Activated CD4-positive, alpha-beta T cell treated with anti-CD3 and anti-CD28 coated beads, Interleukin-2, amount 10 ng/mL, durations not matched to agents 7 days and 5 days (primary cell): ENCODE measurements at regions not wholly inside any gene's neighbourhood (a gene's known extent, or its start where the extent isn't known, plus 50 kb on each side); places are given as distances from the start of the nearest gene placed in this dataset.

Source experiments
- CTCF ChIA-PET: fragments of 350-600 bp; sonication (Branson Sonifier 250); formaldehyde crosslinking; loops from one replicate; lab custom pipeline; 2021; ENCODE audit warnings: antibody characterized with exemption; lab: Charles Lee
- POLR2A ChIA-PET: fragments of 350-600 bp; sonication (Branson Sonifier 250); formaldehyde crosslinking; loops from one replicate; lab custom pipeline; 2021; ENCODE audit warnings: antibody characterized with exemption; lab: Charles Lee
- DNase-seq: peaks from one replicate; pipeline ENCODE4 v3.0.0-alpha.2; 2020
- H3K27ac Mint-ChIP-seq: one replicate; pipeline ENCODE4 v1.8.0; 2021; ENCODE audit warnings: mild to moderate bottlenecking, moderate library complexity, mixed read lengths
- H3K27me3 Mint-ChIP-seq: one replicate; pipeline ENCODE4 v1.8.0; 2021; ENCODE audit warnings: mixed read lengths
- H3K36me3 Mint-ChIP-seq: one replicate; pipeline ENCODE4 v1.8.0; 2021; ENCODE audit warnings: low read depth, mixed read lengths
- H3K4me1 Mint-ChIP-seq: one replicate; pipeline ENCODE4 v1.8.0; 2021; ENCODE audit warnings: mixed read lengths
- H3K4me3 Mint-ChIP-seq: one replicate; pipeline ENCODE4 v1.8.0; 2021; ENCODE audit warnings: mild to moderate bottlenecking, moderate library complexity, mixed read lengths
- H3K9me3 Mint-ChIP-seq: one replicate; pipeline ENCODE4 v1.8.0; 2021; ENCODE audit warnings: mixed read lengths

DNA sequence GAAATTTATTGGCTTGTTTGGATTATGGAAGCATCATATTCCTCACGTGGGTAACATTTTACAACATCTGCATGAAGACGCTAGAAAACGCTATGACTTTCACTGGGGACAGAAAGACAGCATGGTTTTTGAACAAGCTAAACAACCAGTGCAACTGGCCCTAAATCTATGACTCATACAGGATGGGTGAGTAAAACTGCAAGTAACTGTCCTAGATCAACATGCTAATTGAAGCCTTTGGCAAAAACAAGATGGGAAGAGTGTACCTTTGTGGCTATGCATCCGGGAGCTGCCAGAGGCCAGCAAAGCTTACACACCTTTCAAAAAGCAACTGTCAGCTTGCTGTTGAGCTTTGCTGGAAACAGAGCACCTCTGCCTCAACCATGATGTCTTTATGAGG, 1096.0 kb upstream of the DDX18 start:
- Mint-ChIP-seq H3K4me3 (no peak overlapping the region), H3K27me3 (no peaks in the 10 kb centered on the region), H3K36me3 (no peaks in the 10 kb centered on the region), H3K27ac (no peak overlapping the region), H3K9me3 (no peaks in the 10 kb centered on the region), H3K4me1 (no peaks in the 10 kb centered on the region)
- POLR2A ChIA-PET, result no interaction called here
- no peak for DNase-seq
- CTCF ChIA-PET, result no interaction called here

DNA sequence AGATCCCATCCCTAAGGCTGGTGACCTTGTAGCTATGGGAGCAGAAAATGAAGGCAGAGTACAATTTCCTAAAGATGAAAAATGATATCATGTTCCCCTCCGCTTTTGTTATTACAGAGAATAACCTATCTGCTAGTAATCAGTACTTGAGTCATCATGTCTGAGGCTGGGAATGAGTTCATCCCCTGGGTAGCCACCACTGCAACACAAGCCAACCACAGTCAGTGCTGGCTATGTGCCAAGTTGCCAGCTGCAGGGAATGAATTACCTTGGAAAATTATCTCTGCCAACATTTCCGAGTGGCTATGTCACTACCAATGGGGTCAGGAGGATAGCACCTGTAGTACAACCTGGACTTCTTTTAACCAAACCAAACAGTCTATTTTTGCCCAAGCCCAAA, 1094.7 kb upstream of the DDX18 start:
- POLR2A ChIA-PET, result no interaction called here
- Mint-ChIP-seq H3K4me1 (no peaks in the 10 kb centered on the region), H3K4me3 (no peak overlapping the region), H3K9me3 (no peaks in the 10 kb centered on the region), H3K27ac (no peak overlapping the region), H3K27me3 (no peaks in the 10 kb centered on the region), H3K36me3 (no peaks in the 10 kb centered on the region)
- DNase-seq, result no peak
- CTCF ChIA-PET, result no interaction called here

DNA sequence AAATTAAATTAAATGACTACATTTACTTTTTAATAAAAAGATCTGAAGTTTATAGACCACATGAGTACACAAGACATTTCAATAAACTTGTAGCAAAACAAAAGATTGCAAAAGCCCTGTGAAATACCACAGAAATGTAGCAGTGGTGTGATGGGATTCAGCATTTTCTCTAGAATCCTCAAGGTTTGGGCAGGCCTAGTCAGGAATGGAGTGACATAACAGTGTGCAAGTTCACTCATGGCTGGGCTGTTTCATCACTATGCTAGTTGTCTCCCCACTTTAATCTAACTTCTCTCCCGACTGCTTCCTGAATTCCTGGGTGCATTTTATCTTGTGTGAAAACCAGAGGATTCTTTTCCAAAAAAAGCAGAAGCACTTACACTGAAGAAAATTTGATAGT, 1089.9 kb upstream of the DDX18 start:
- H3K4me3 Mint-ChIP-seq, result no peak overlapping the region
- DNase-seq, result no peak
- H3K27me3 Mint-ChIP-seq, result no peaks in the 10 kb centered on the region
- ChIA-PET POLR2A (no interaction called here), CTCF (no interaction called here)
- H3K36me3 Mint-ChIP-seq, result no peaks in the 10 kb centered on the region
- H3K9me3 Mint-ChIP-seq, result no peaks in the 10 kb centered on the region
- H3K4me1 Mint-ChIP-seq, result no peaks in the 10 kb centered on the region
- H3K27ac Mint-ChIP-seq, result no peak overlapping the region

DNA sequence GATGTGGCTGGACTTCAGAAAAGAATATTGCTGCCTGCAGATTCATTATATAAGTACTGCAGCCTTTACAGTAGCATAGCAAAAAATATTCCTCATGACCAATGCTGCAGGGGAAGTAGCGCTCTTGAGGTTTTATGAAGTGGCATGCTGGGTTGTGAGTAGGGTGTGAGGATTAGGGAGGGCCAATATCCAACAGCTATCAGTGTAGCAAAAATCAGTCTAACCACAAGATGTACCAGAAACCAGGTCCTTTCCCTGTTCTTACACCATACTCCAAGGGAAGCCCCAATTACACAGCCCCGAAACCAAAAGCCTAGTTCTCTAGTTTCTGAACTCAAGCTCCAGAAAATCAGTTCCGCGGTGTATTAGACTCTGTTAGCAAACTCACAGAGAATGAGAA, 1082.2 kb upstream of the DDX18 start:
- CTCF ChIA-PET, result no interaction called here
- DNase-seq, result no peak
- Mint-ChIP-seq H3K27ac (no peak overlapping the region), H3K9me3 (peaks cover 2% of the 10 kb centered on the region), H3K36me3 (no peaks in the 10 kb centered on the region), H3K27me3 (no peaks in the 10 kb centered on the region), H3K4me1 (no peaks in the 10 kb centered on the region), H3K4me3 (no peak overlapping the region)
- POLR2A ChIA-PET, result no interaction called here

DNA sequence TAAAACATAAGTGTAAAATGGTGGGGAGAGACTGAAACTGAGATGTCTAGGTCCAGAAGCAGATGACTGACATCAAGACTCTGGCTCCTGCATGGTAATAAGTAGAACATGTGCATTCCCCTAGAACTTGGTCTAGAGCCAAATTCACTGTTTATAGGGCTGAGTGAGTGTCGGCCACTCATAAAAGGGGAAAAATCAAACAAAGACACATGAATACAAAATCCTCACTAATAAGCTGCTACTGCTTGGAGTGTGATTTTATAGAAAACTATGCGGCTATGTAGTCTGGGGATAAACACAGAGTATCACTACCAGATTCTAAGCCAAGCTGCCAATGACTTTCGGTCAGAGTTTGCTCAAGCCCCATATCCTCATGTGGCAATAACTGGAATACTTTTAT, 1080.8 kb upstream of the DDX18 start:
- Mint-ChIP-seq H3K4me1 (no peaks in the 10 kb centered on the region), H3K27ac (no peak overlapping the region), H3K9me3 (peaks cover 2% of the 10 kb centered on the region), H3K4me3 (no peak overlapping the region), H3K36me3 (no peaks in the 10 kb centered on the region), H3K27me3 (no peaks in the 10 kb centered on the region)
- ChIA-PET POLR2A (no interaction called here), CTCF (no interaction called here)
- DNase-seq, result no peak

DNA sequence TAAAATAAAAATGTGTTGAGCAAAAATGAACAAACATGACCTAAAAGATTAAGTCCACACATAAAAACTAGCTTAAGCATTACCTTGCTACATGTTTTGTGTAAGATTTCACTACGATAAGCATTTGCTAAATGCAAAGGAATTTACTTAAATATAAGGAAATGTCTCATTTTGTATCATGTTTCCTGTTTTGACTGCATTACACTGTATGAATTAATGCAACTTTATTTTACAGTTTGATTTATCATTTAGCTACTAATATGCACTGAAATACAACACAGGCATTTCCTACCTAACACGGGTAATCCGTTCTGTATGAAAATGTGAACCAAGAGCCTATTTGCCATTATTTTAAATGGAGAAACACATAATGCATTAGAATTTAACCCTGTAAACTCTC, 1076.5 kb upstream of the DDX18 start:
- CTCF ChIA-PET, result no interaction called here
- Mint-ChIP-seq H3K36me3 (no peaks in the 10 kb centered on the region), H3K27ac (no peak overlapping the region)

DNA sequence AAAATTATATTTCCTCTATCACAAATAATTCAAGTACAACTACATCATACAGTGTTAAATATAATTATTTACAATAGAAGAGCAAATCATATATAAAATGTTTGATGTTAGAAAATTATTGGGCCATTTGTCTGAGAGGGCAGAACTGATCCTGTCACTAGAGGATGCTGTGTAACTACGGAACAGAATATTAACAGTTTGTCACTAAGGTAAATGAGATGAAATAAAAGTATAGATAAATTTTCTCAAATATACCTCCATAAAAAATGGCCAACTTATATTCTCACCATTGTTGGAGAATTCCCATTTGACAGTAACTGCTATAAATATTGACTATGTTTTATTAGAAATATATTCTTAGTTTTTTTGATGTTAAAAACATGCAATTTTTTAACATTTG, 1067.4 kb upstream of the DDX18 start:
- H3K4me1 Mint-ChIP-seq, result no peaks in the 10 kb centered on the region
- DNase-seq, result no peak
- H3K36me3 Mint-ChIP-seq, result no peaks in the 10 kb centered on the region
- POLR2A ChIA-PET, result no interaction called here
- H3K4me3 Mint-ChIP-seq, result no peak overlapping the region
- no peaks in the 10 kb centered on the region for H3K9me3 Mint-ChIP-seq
- CTCF ChIA-PET, result no interaction called here
- no peak overlapping the region for H3K27ac Mint-ChIP-seq
- H3K27me3 Mint-ChIP-seq, result no peaks in the 10 kb centered on the region

More for the DNA sequence above, 1076.5 kb upstream of the DDX18 start:
- Mint-ChIP-seq H3K27me3 (no peaks in the 10 kb centered on the region), H3K4me3 (no peak overlapping the region), H3K4me1 (no peaks in the 10 kb centered on the region), H3K9me3 (peaks cover under 1% of the 10 kb centered on the region)
- DNase-seq, result no peak
- POLR2A ChIA-PET, result no interaction called here

DNA sequence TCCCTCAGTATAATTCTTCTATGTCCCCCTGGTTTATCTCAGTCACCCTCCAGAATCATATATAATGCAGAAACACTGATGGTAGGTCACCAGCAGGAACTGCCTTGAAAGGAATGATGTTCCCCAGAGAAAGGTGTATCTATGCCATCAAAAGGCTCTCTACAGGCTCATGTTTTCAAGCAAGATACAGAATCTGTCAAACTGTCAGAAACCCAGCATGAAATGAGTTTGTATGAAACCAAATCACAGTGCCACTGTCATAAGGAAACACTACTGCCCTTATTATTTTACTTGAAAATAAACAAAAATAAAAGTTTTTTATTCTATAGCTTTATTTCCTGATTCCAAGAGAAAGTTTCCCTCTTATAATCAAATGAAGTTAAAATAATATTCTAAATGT, 1064.5 kb upstream of the DDX18 start:
- no peak overlapping the region for H3K27ac Mint-ChIP-seq
- ChIA-PET CTCF (no interaction called here), POLR2A (no interaction called here)
- no peak overlapping the region for H3K4me3 Mint-ChIP-seq
- H3K9me3 Mint-ChIP-seq, result peaks cover 6% of the 10 kb centered on the region
- no peaks in the 10 kb centered on the region for H3K27me3 Mint-ChIP-seq
- DNase-seq, result no peak
- no peaks in the 10 kb centered on the region for H3K4me1 Mint-ChIP-seq
- H3K36me3 Mint-ChIP-seq, result no peaks in the 10 kb centered on the region

DNA sequence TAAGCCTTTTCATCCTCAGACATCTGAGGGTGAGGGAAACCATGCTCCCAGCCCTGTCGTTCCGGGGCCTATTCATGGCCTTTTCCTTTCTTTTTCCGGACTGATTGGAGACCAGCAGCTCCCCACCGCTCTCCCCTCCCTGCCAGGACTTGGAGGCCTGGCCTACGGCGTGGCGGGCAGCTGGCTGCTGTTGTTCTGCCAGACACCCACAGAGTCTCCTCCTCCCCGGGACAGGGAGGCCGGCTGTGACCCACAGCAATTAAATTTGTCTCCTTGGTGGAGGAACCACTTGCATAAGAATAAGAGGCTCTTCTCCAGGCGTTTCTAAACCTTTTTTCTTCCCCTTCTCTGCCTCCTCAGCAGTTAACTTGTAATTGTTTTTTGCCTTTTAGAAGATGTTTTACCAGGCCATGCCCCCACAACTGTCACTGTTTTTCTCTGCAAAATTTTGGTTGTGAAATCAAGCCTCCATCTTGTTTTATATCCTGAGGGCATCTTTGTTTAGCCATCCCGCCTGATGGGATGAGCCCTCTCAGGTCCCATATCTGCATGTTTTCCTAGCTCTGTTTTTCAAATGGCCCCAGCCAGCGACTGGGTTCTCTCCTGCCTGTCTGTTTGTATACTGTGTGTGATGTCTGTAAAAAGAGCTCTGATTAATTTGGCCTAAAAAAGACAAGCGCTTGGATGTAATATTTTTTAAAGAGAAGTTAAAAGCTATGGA, 1060.0 kb upstream of the DDX18 start:
- CTCF ChIA-PET, result no interaction called here
- Mint-ChIP-seq H3K4me3 (no peak overlapping the region), H3K9me3 (peaks cover 8% of the 10 kb centered on the region), H3K36me3 (no peaks in the 10 kb centered on the region), H3K27ac (no peak overlapping the region), H3K27me3 (no peaks in the 10 kb centered on the region), H3K4me1 (no peaks in the 10 kb centered on the region)
- DNase-seq, result no peak
- POLR2A ChIA-PET, result no interaction called here

DNA sequence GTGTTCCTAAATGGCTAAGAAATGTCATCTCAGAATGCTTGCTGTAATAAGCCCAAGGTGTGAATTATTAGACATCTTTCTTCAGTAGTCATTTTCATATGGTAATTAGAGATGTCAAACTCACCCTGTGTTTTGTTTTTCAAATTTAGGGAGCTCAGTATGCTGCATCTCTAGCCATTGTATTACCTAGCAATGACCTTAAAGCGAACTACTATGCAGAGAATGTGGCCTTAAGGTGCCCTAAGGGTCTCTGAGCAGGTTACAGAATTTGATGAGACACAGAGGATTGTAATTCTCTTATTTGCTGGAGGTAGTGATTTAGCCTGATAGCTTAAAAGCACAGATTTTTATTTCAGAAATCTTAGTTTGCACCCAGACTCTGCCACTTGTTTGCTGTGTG, 1052.6 kb upstream of the DDX18 start:
- ChIA-PET CTCF (no interaction called here), POLR2A (no interaction called here)
- Mint-ChIP-seq H3K36me3 (no peaks in the 10 kb centered on the region), H3K27ac (no peak overlapping the region), H3K27me3 (no peaks in the 10 kb centered on the region), H3K4me1 (no peaks in the 10 kb centered on the region), H3K9me3 (peaks cover 5% of the 10 kb centered on the region), H3K4me3 (no peak overlapping the region)
- no peak for DNase-seq

DNA sequence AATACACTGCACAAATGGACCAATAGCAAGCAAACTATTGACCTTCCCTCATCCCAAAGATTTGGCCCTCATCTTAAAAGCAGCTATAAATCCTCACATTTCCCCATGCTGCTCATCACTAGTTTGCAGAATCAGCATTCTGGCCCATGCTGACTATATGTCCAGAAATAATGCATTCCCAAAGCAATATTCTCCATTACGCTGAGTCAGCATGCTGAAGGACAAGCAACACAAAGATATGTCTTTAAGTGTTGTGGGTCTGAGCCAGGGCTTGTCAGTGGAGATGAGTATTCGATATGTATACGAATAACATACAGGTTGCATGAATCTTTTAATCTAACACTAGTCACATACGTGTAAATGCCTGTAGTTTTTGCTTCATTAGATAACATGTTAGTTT, 1045.0 kb upstream of the DDX18 start:
- no peaks in the 10 kb centered on the region for H3K27me3 Mint-ChIP-seq
- CTCF ChIA-PET, result no interaction called here
- no peak overlapping the region for H3K4me3 Mint-ChIP-seq
- H3K36me3 Mint-ChIP-seq, result no peaks in the 10 kb centered on the region
- H3K4me1 Mint-ChIP-seq, result no peaks in the 10 kb centered on the region
- DNase-seq, result no peak
- POLR2A ChIA-PET, result no interaction called here
- H3K27ac Mint-ChIP-seq, result no peak overlapping the region
- H3K9me3 Mint-ChIP-seq, result peaks cover 2% of the 10 kb centered on the region

DNA sequence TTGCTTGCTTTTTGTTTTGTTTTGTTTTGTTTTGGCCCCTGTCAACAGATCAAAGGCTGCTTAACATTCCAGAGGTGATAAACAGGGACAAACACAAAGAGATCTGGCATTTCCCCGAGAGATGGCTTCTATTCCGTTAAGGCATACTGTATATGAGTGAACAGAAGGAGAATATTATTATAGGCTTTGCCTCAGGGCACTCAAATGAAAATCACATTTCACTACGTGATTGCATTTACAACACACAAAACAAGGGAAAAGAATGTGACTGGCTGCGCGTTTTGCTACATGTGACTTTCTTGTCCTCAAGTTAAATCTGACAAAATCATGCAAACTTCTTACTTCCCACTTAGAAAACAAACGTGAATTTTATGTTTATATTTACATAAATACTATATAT, 1037.9 kb upstream of the DDX18 start:
- Mint-ChIP-seq H3K27me3 (no peaks in the 10 kb centered on the region), H3K27ac (no peak overlapping the region), H3K4me1 (no peaks in the 10 kb centered on the region), H3K36me3 (no peaks in the 10 kb centered on the region), H3K9me3 (peaks cover 6% of the 10 kb centered on the region), H3K4me3 (no peak overlapping the region)
- no peak for DNase-seq
- POLR2A ChIA-PET, result no interaction called here
- CTCF ChIA-PET, result no interaction called here

DNA sequence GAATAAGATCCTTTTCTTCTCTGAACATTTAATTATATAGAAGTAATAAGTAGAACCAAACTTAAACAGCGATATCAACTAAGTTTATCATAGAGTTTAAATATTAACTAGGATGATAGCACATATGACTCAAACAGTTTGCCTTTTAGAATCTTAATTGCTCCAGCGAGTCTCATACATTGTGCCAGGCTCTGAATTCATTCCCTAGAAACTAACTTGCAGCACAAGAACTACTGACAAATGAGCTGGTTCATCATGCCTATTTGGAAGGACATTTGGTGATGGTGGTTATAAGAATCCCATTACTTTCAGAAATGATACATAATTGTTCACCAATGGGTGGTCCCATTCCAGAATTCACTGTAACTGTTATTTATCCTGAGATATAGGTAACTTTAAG, 1026.6 kb upstream of the DDX18 start:
- Mint-ChIP-seq H3K27me3 (no peaks in the 10 kb centered on the region), H3K27ac (no peak overlapping the region), H3K4me3 (no peak overlapping the region), H3K4me1 (no peaks in the 10 kb centered on the region), H3K36me3 (no peaks in the 10 kb centered on the region), H3K9me3 (peaks cover 2% of the 10 kb centered on the region)
- CTCF ChIA-PET, result no interaction called here
- POLR2A ChIA-PET, result no interaction called here
- no peak for DNase-seq

DNA sequence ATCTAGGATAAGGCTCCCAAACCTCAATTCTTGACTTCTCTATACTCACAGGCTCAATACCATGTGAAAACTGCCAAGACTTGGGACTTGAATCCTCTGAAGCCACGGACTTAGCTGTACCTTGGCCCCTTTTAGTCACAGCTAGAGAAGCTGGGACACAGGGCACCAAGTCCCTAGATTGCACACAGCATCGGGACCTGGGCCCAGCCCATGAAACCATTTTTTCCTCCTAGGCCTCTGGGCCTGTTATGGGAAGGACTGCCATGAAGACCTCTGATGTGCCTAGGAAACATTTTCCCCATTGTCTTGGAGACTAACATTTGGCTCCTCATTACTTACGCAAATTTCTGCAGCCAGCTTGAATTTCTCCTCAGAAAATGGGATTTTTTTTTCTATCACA, 1011.8 kb upstream of the DDX18 start:
- H3K9me3 Mint-ChIP-seq, result peaks cover 16% of the 10 kb centered on the region
- ChIA-PET CTCF (interaction anchor here (0.6 kb wide), 1 partner anchor 1188 kb away, joined by 5 read pairs; no protein-coding TSS in a partner anchor), POLR2A (no interaction called here)
- DNase-seq, result no peak
- H3K4me1 Mint-ChIP-seq, result no peaks in the 10 kb centered on the region
- no peak overlapping the region for H3K4me3 Mint-ChIP-seq
- no peak overlapping the region for H3K27ac Mint-ChIP-seq
- no peaks in the 10 kb centered on the region for H3K27me3 Mint-ChIP-seq
- H3K36me3 Mint-ChIP-seq, result no peaks in the 10 kb centered on the region
